Ascending aorta (tissue), 2 donors: ENCODE measurements at regions not wholly inside any gene's neighbourhood (a gene's known extent, or its start where the extent isn't known, plus 50 kb on each side); places are given as distances from the start of the nearest gene placed in this dataset.
A peak's percentile ranks its signal among the peaks of the same experiment; 100 is the strongest.
"Not testable (repeated sequence)": the region's sequence is repeated elsewhere in the genome, so short reads cannot be mapped to it uniquely, and the experiment has no call there.

Source experiments
- DNase-seq, 2 donors: peaks; one replicate each; pipeline ENCODE4 v3.0.0-alpha.2; 2019; ENCODE audit warnings: low spot score in 2 of 2
- H3K27ac ChIP-seq, 2 donors: fragments of 200-600 bp; sonication (generic); one replicate each; pipeline ENCODE4 v1.5.1; 2016 to 2017; ENCODE audit warnings: mild to moderate bottlenecking in 1 of 2
- H3K27me3 ChIP-seq: fragments of 200-600 bp; sonication (generic); one replicate; pipeline ENCODE4 v1.5.1; 2017
- H3K36me3 ChIP-seq, 2 donors: fragments of 200-600 bp; sonication (generic); one replicate each; pipeline ENCODE4 v1.5.1; 2016
- H3K4me1 ChIP-seq, 2 donors: fragments of 200-600 bp; sonication (generic); one replicate each; pipeline ENCODE4 v1.5.1; 2016 to 2017; ENCODE audit warnings: mild to moderate bottlenecking in 1 of 2
- H3K4me3 ChIP-seq, 2 donors: fragments of 200-600 bp; sonication (generic); one replicate each; pipeline ENCODE4 v1.5.1; 2016 to 2017; ENCODE audit warnings: mild to moderate bottlenecking in 1 of 2
- H3K9me3 ChIP-seq, 2 donors: fragments of 200-600 bp; sonication (generic); one replicate each; pipeline ENCODE4 v1.5.1; 2016
- CTCF ChIP-seq, 3 experiments: fragments of 200-600 bp in 2 of 3; fragments of 450-650 bp in 1 of 3; sonication (generic) in 2 of 3; IDR thresholded peaks; one replicate each; pipeline ENCODE4 v1.5.1; 2016 to 2019; ENCODE audit warnings: antibody characterized with exemption in 3 of 3, mild to moderate bottlenecking in 1 of 3, moderate library complexity in 1 of 3
- intact Hi-C: fragments of 100-400 bp; cut with DNase I; formaldehyde crosslinking; loops from one replicate; pipeline ENCODE4 v1.15.1; 2023

DNA sequence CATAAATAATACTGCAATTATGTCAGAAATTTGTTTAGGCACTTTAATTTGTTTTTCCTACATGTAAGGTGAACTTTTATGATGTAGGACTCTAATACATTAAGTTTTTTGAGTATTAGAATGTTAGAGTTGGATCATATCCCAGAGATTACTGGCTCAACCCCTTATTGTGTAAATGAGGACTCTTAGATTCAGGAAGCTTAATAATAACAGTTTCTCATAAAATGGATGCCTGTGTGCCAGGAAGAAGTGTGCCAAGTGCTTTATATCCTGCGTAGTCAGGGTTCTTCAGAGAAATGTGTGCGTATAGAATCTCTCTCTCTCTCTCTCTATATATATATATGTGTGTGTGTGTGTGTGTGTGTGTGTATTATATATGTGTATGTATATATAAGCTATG lies 388.5 kb downstream of the CAAP1 start:
- no peaks in the 10 kb centered on the region for H3K9me3 ChIP-seq

DNA sequence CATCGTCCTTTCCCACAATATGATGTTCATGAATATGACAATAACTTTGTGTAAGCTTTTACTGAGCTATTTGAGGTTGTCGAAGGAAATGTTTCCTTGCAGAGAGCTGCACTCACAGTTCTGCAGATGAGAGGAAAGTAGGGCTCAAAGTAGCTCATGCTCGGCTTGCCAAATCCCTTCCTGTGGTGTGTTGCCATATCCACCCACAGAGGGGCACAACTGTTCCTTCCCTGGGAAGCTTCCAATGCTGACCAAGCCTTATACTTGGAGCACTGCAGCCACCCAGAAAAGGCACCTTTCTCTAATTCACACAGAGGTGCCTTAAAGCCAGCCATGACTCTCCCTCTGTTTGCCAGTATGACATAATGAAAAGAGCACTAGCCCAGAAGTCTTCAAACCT lies 390.3 kb downstream of the CAAP1 start:
- intact Hi-C loops, result loop anchor here (5.0 kb wide), 1 partner anchor 50 kb away; no protein-coding TSS in a partner anchor

More for the DNA sequence above, 388.5 kb downstream of the CAAP1 start:
- Histone ChIP-seq H3K27me3 (no peaks in the 10 kb centered on the region), H3K4me3 (no peak overlapping the region), H3K36me3 (no peaks in the 10 kb centered on the region), H3K4me1 (no peaks in the 10 kb centered on the region), H3K27ac (no peak overlapping the region)
- TF ChIP-seq CTCF (IDR thresholded peaks at IDR 0.05), result no peak
- intact Hi-C loops, result loop anchor here (5.0 kb wide), 1 partner anchor 48 kb away; no protein-coding TSS in a partner anchor
- no peak for DNase-seq

GRCh38 chr9:26500471-26500870 lies 392.1 kb downstream of the CAAP1 start:
- H3K27ac ChIP-seq, result no peak overlapping the region
- TF ChIP-seq CTCF (IDR thresholded peaks at IDR 0.05), result no peak
- intact Hi-C loops, result loop anchor here (2.0 to 5.0 kb wide), 2 partner anchors 52 to 114 kb away; no protein-coding TSS in a partner anchor
- no peaks in the 10 kb centered on the region for H3K36me3 ChIP-seq
- H3K9me3 ChIP-seq, result no peaks in the 10 kb centered on the region
- no peak for DNase-seq
- no peak overlapping the region for H3K4me3 ChIP-seq
- no peaks in the 10 kb centered on the region for H3K27me3 ChIP-seq
- H3K4me1 ChIP-seq, result no peaks in the 10 kb centered on the region

More for the DNA sequence above, 390.3 kb downstream of the CAAP1 start:
- Histone ChIP-seq H3K36me3 (no peaks in the 10 kb centered on the region), H3K4me3 (no peak overlapping the region), H3K27ac (no peak overlapping the region), H3K4me1 (no peaks in the 10 kb centered on the region), H3K9me3 (no peaks in the 10 kb centered on the region), H3K27me3 (no peaks in the 10 kb centered on the region)
- DNase-seq, result no peak
- TF ChIP-seq CTCF (IDR thresholded peaks at IDR 0.05), result peak in 1 of 3 experiments; percentile 36

- H3K36me3 ChIP-seq, H3K4me3 ChIP-seq, H3K4me1 ChIP-seq, H3K27me3 ChIP-seq, DNase-seq, intact Hi-C loops, H3K27ac ChIP-seq, H3K9me3 ChIP-seq: not testable (repeated sequence)
Measured at GRCh38 chr9:26492608-26493521, 399.7 kb downstream of the CAAP1 start.

DNA sequence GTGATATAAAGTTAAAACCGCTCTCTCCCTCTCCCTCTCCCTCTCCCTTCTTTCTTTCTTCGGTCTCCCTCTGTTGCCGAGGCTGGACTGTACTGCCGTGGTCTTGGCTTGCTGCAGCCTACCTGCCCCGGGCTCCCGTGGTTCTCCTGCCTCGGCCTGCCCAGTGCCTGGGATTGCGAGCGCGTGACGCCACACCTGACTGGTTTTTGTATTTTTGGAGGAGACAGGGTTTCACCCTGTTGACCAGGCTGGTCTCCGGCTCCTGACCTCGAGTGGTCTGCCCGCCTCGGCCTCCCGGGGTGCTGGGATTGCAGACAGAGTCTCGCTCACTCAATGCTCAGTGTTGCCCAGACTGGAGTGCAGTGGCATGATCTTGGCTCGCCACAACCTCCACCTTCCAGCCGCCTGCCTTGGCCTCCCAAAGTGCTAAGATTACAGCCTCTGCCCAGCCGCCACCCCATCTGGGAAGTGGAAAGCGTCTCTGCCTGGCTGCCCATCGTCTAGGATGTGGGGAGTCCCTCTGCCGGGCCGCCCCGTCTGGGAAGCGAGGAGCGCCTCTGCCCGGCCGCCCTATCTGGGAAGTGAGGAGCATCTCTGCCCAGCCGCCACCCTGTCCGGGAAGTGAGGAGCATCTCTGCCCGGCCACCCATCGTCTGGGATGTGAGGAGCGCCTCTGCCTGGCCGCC lies 400.5 kb downstream of the CAAP1 start:
- H3K4me1 ChIP-seq, H3K36me3 ChIP-seq, H3K27me3 ChIP-seq, DNase-seq, H3K27ac ChIP-seq, H3K9me3 ChIP-seq, intact Hi-C loops, H3K4me3 ChIP-seq: not testable (repeated sequence)

DNA sequence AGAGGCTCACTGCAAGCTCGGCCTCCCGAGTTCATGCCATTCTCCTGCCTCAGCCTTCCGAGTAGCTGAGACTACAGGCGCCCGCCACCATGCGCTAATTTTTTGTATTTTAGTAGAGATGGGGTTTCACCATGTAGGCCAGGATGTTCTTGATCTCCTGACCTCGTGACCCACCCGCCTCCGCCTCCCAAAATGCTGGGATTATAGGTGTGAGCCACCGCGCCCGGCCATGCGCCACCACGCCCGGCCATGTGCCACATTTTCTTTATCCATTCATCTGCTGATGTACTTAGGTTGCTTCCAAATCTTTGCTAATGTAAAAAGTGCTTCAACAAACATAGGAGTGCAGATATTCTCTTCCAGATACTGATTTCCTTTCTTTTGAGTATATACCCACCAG lies 408.6 kb downstream of the CAAP1 start:
- intact Hi-C loops, result no loop called here
- no peaks in the 10 kb centered on the region for H3K27me3 ChIP-seq
- no peaks in the 10 kb centered on the region for H3K36me3 ChIP-seq
- no peak for TF ChIP-seq CTCF (IDR thresholded peaks at IDR 0.05)
- no peaks in the 10 kb centered on the region for H3K9me3 ChIP-seq
- no peak for DNase-seq
- H3K27ac ChIP-seq, result no peak overlapping the region
- no peak overlapping the region for H3K4me3 ChIP-seq
- H3K4me1 ChIP-seq, result no peaks in the 10 kb centered on the region
